PC-3 (cell line): ENCODE measurements at regions not wholly inside any gene's neighbourhood (a gene's known extent, or its start where the extent isn't known, plus 50 kb on each side); places are given as distances from the start of the nearest gene placed in this dataset.
"Not testable (repeated sequence)": the region's sequence is repeated elsewhere in the genome, so short reads cannot be mapped to it uniquely, and the experiment has no call there.

Experiments
- CTCF ChIP-seq: fragments of 300-600 bp; sonication (generic); conservative IDR thresholded peaks from 2 replicates; pipeline ENCODE4 v1.5.1; 2017; ENCODE audit warnings: antibody characterized with exemption, low read depth, mild to moderate bottlenecking, low read length
- EZH2 ChIP-seq: fragments of 300-600 bp; sonication (generic); IDR thresholded peaks from one replicate; pipeline ENCODE4 v1.6.1; 2017; ENCODE audit warnings: antibody characterized with exemption, mild to moderate bottlenecking, low read length; ENCODE audit not compliant: unreplicated experiment
- EZH2phosphoT487 ChIP-seq: fragments of 300-600 bp; sonication (generic); IDR thresholded peaks from 2 replicates; pipeline ENCODE4 v1.6.1; 2018; ENCODE audit warnings: mild to moderate bottlenecking, antibody characterized with exemption, low read length, borderline replicate concordance

DNA sequence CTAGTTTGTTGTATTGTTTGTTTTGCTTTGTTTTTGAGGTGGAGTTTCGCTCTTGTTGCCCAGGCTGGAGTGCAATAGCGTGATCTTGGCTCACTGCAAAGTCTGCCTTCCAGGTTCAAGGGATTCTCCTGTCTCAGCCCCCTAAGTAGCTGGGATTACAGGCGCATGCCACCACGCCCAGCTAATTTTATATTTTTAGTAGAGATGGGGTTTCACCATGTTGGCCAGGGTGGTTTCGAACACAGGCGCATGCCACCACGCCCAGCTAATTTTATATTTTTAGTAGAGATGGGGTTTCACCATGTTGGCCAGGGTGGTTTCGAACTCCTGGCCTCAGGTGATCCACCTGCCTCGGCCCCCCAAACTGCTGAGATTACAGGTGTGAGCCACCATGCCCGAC lies 85.4 kb upstream of the SGK1 start:
- TF ChIP-seq EZH2, EZH2phosphoT487, CTCF: not testable (repeated sequence)
